ENCODE measurements at regions not wholly inside any gene's neighbourhood (a gene's known extent, or its start where the extent isn't known, plus 50 kb on each side); places are given as distances from the start of the nearest gene placed in this dataset.

- DNase-seq (ENCODE audit: low read depth, low spot score) (no peak), ATAC-seq (no peak)
- intact Hi-C loops (cut with micrococcal nuclease; ENCODE audit: unreplicated experiment) (no loop called here), in situ Hi-C loops (cut with HindIII; ENCODE audit: low pct_unique_long_range_greater_than_20kb, low sequenced_read_pairs) (no loop called here)
- ChIA-PET POLR2A (interaction anchor here (0.5 kb wide), 1 partner anchor 211 kb away, joined by 3 read pairs; no protein-coding TSS in a partner anchor), CTCF (no interaction called here)
- Histone ChIP-seq H3K4me3 (ENCODE audit: low read depth in 2 of 2, low read length in 2 of 2) (no peak overlapping the region), H3K4me1 (ENCODE audit: control insufficient read depth, insufficient read depth, low read length) (no peaks in the 10 kb centered on the region), H3K27ac (ENCODE audit: low read length) (no peak overlapping the region), H3K27me3 (ENCODE audit: control insufficient read depth, insufficient read depth, low read length) (no peaks in the 10 kb centered on the region), H3K9me3 (ENCODE audit: control insufficient read depth, insufficient read depth, low read depth, low read length) (no peaks in the 10 kb centered on the region), H3K36me3 (ENCODE audit: control insufficient read depth, insufficient read depth, low read length) (no peaks in the 10 kb centered on the region)
- TF ChIP-seq REST (IDR thresholded peaks at IDR 0.05; ENCODE audit: insufficient read depth in 1 of 2, low read depth in 2 of 2, low read length in 1 of 2), result no peak
- TF ChIP-seq TCF7L2 (IDR thresholded peaks at IDR 0.05; ENCODE audit: low read depth, low read length), result no peak
- TF ChIP-seq CTCF (IDR thresholded peaks at IDR 0.05), result no peak
- BruUV-seq (replicated peaks), result no TSS peak
Observed at GRCh38 chr3:188053036-188053340, 101.0 kb upstream of the LPP start.

GRCh38 chr3:188053710-188054380 lies 100.1 kb upstream of the LPP start:
- TF ChIP-seq POLR2AphosphoS5 (IDR thresholded peaks at IDR 0.05; ENCODE audit: low read depth, low read length) (no peak), SIN3A (IDR thresholded peaks at IDR 0.05; ENCODE audit: borderline replicate concordance, insufficient read depth, low read depth, low read length) (no peak), TCF7L2 (IDR thresholded peaks at IDR 0.05; ENCODE audit: low read depth, low read length) (no peak), REST (IDR thresholded peaks at IDR 0.05; ENCODE audit: insufficient read depth in 1 of 2, low read depth in 2 of 2, low read length in 1 of 2) (no peak), CTCF (IDR thresholded peaks at IDR 0.05) (no peak)
- ATAC-seq (no peak), DNase-seq (ENCODE audit: low read depth, low spot score) (no peak)
- BruUV-seq (replicated peaks), result no TSS peak
- intact Hi-C loops (cut with micrococcal nuclease; ENCODE audit: unreplicated experiment) (no loop called here), in situ Hi-C loops (cut with HindIII; ENCODE audit: low pct_unique_long_range_greater_than_20kb, low sequenced_read_pairs) (no loop called here)
- no peak overlapping the region for H3K4me3 ChIP-seq (ENCODE audit: low read depth in 2 of 2, low read length in 2 of 2)
- POLR2A ChIA-PET, result interaction anchor here (0.6 kb wide), 1 partner anchor 100 kb away, joined by 4 read pairs; the partner anchor contains the start of gene LPP
- no peaks in the 10 kb centered on the region for H3K4me1 ChIP-seq (ENCODE audit: control insufficient read depth, insufficient read depth, low read length)
- H3K36me3 ChIP-seq (ENCODE audit: control insufficient read depth, insufficient read depth, low read length), result no peaks in the 10 kb centered on the region
- H3K27me3 ChIP-seq (ENCODE audit: control insufficient read depth, insufficient read depth, low read length), result no peaks in the 10 kb centered on the region
- no peaks in the 10 kb centered on the region for H3K9me3 ChIP-seq (ENCODE audit: control insufficient read depth, insufficient read depth, low read depth, low read length)
- CTCF ChIA-PET, result interaction anchor here (0.6 kb wide), 1 partner anchor 49 kb away, joined by 3 read pairs; no protein-coding TSS in a partner anchor
- no peak overlapping the region for H3K27ac ChIP-seq (ENCODE audit: low read length)

Measured in Panc1 (cell line).